SK-N-SH (cell line): ENCODE measurements at regions not wholly inside any gene's neighbourhood (a gene's known extent, or its start where the extent isn't known, plus 50 kb on each side); places are given as distances from the start of the nearest gene placed in this dataset.

Source experiments
- CTCF ChIP-seq: fragments of 200-600 bp; sonication (generic); IDR thresholded peaks from 2 replicates; pipeline ENCODE4 v1.6.1; 2017; ENCODE audit warnings: antibody characterized with exemption, mild to moderate bottlenecking, moderate library complexity
- EZH2phosphoT487 ChIP-seq: fragments of 200-600 bp; sonication (generic); IDR thresholded peaks from 2 replicates; pipeline ENCODE4 v1.6.1; 2017; ENCODE audit warnings: low read depth, mixed run types, mild to moderate bottlenecking, antibody characterized with exemption, moderate library complexity, borderline replicate concordance
- FOXJ3 ChIP-seq: sonication (generic); formaldehyde crosslinking; IDR thresholded peaks from 2 replicates; pipeline ENCODE4 v1.5.1; 2020; ENCODE audit warnings: mild to moderate bottlenecking, missing genetic modification reagents
- JUND ChIP-seq: IDR thresholded peaks from 2 replicates; pipeline ENCODE4 v1.4.0; 2012
- NFIC ChIP-seq: IDR thresholded peaks from 2 replicates; pipeline ENCODE4 v1.4.0; 2012; ENCODE audit warnings: borderline replicate concordance
- POLR2AphosphoS5 ChIP-seq: IDR thresholded peaks from 2 replicates; pipeline ENCODE4 v1.6.1; 2012; ENCODE audit warnings: low read depth, low read length
- RAD21 ChIP-seq: IDR thresholded peaks from 2 replicates; pipeline ENCODE4 v1.6.1; 2012; ENCODE audit warnings: mild to moderate bottlenecking, low read length
- RFX5 ChIP-seq: IDR thresholded peaks from 2 replicates; pipeline ENCODE4 v1.6.1; 2012; ENCODE audit warnings: mild to moderate bottlenecking, improper control_type of control experiment, low read length
- TCF12 ChIP-seq: IDR thresholded peaks from 2 replicates; pipeline ENCODE4 v1.4.0; 2012
- TEAD4 ChIP-seq: IDR thresholded peaks from 2 replicates; pipeline ENCODE4 v1.4.0; 2012; ENCODE audit warnings: mild to moderate bottlenecking, borderline replicate concordance; ENCODE audit not compliant: insufficient read depth
- YY1 ChIP-seq: IDR thresholded peaks from 2 replicates; pipeline ENCODE4 v1.4.0; 2012; ENCODE audit warnings: low read depth, mild to moderate bottlenecking
- TF ChIP-seq, protein P1 (sequence below): IDR thresholded peaks from 2 replicates; pipeline ENCODE4 v1.4.0; 2012; ENCODE audit warnings: low read depth
- TF ChIP-seq, protein P2 (sequence below): fragments of 150-350 bp; IDR thresholded peaks from 2 replicates; pipeline ENCODE4 v1.6.1; 2017; ENCODE audit warnings: antibody characterized with exemption, low read length, low read depth, borderline replicate concordance

- no peak for TF ChIP-seq TCF12
- TF ChIP-seq NFIC = no peak
- TF ChIP-seq FOXJ3 (CRISPR knock-in tag) = no peak
- TF ChIP-seq CTCF = no peak
- TF ChIP-seq JUND = no peak
- TF ChIP-seq, protein P1, sequence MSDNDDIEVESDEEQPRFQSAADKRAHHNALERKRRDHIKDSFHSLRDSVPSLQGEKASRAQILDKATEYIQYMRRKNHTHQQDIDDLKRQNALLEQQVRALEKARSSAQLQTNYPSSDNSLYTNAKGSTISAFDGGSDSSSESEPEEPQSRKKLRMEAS = no peak
- TF ChIP-seq TEAD4 = no peak
- no peak for TF ChIP-seq YY1
- TF ChIP-seq, protein P2, sequence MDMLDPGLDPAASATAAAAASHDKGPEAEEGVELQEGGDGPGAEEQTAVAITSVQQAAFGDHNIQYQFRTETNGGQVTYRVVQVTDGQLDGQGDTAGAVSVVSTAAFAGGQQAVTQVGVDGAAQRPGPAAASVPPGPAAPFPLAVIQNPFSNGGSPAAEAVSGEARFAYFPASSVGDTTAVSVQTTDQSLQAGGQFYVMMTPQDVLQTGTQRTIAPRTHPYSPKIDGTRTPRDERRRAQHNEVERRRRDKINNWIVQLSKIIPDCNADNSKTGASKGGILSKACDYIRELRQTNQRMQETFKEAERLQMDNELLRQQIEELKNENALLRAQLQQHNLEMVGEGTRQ = no peak
- TF ChIP-seq EZH2phosphoT487 = no peak
- no peak for TF ChIP-seq RFX5
- TF ChIP-seq POLR2AphosphoS5 = no peak
- TF ChIP-seq RAD21 = no peak
Measured at GRCh38 chr9:32092031-32092430, 292.4 kb upstream of the ACO1 start.
